GM12891 (cell line): ENCODE measurements at regions not wholly inside any gene's neighbourhood (a gene's known extent, or its start where the extent isn't known, plus 50 kb on each side); places are given as distances from the start of the nearest gene placed in this dataset.

Experiments used
- PAX5 ChIP-seq: IDR thresholded peaks from 2 replicates; pipeline ENCODE4 v1.6.1; 2011; ENCODE audit warnings: low read length, moderate library complexity, mild to moderate bottlenecking; ENCODE audit not compliant: insufficient read depth, severe bottlenecking
- POLR2A ChIP-seq: IDR thresholded peaks from 2 replicates; pipeline ENCODE4 v1.6.1; 2011; ENCODE audit warnings: low read depth, low read length, control low read depth
- POLR2AphosphoS5 ChIP-seq: IDR thresholded peaks from 2 replicates; pipeline ENCODE4 v1.6.1; 2011; ENCODE audit warnings: low read depth, low read length, control low read depth
- POU2F2 ChIP-seq: IDR thresholded peaks from 2 replicates; pipeline ENCODE4 v1.6.1; 2011; ENCODE audit warnings: low read depth, mild to moderate bottlenecking, control low read depth, low read length, moderate library complexity
- SPI1 ChIP-seq: IDR thresholded peaks from 2 replicates; pipeline ENCODE4 v1.6.1; 2011; ENCODE audit warnings: low read depth, low read length, control low read depth
- TAF1 ChIP-seq: IDR thresholded peaks from 2 replicates; pipeline ENCODE4 v1.6.1; 2011; ENCODE audit warnings: low read depth, low read length, control low read depth

DNA sequence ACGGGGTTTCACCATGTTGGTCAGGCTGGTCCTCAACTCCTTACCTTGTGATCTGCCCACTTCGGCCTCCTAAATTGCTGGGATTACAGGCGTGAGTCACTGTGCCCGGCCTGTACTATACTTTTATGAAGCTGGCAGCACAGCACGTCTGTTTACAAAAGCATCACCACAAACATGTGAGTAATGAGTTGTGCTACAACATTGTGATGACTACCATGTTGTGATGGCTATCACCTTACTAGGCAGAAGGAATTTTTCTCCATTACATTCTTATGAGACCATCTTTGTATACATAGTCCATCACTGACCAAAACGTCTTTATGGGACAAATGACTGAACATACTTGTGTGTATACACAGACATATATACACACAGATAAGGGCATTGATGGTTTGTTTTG is 1019.0 kb downstream of the CDH18 start:
- TF ChIP-seq TAF1 = no peak
- TF ChIP-seq POLR2A = no peak
- no peak for TF ChIP-seq SPI1
- no peak for TF ChIP-seq POLR2AphosphoS5
- no peak for TF ChIP-seq PAX5
- no peak for TF ChIP-seq POU2F2
